ENCODE measurements at regions not wholly inside any gene's neighbourhood (a gene's known extent, or its start where the extent isn't known, plus 50 kb on each side); places are given as distances from the start of the nearest gene placed in this dataset.

DNA sequence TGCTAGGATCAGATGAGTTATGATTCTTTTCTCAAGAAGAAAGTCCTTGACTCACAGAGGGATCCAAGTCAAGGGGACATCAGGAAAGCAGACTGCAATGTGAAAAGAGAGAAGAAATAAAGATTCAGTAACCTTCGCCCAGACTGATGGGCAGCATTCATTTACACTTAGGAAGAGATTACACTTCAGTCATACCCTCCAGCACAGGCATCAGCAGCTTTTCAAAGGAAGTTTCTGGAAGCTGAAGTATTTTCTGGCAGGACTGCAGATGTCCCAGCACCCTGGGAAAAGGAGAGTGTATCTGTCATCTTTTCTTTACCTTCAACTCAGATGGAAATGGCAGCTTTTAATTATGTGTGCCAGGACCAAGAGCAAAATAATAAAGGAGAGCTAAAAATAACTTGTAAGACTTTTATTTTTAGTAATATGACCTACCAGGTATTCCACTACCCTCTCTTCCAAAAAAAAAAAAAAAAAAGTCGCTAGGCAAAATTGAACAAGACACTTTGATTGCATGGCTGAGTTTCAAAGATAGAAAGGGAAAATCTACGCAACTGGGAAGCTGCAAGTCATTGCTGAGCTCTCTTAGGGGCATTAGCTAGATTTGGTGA, 712.1 kb downstream of the EPM2A start:
- TF ChIP-seq YY1 (IDR thresholded peaks at IDR 0.05; ENCODE audit: insufficient read depth, insufficient read length) (no peak), ZNF274 (IDR thresholded peaks at IDR 0.05; ENCODE audit: low read depth, low read length) (no peak)

All from NT2/D1 (cell line).